Fibroblast of lung (primary cell): ENCODE measurements at regions not wholly inside any gene's neighbourhood (a gene's known extent, or its start where the extent isn't known, plus 50 kb on each side); places are given as distances from the start of the nearest gene placed in this dataset.

Experiments
- DNase-seq, 2 donors: peaks; one replicate each; pipeline versions ENCODE4 v3.0.0 to v3.0.0-alpha.2; 2010; ENCODE audit warnings: low read depth in 2 of 2
- H2AFZ ChIP-seq: 2 replicates; pipeline ENCODE4 v1.5.1; 2012; ENCODE audit warnings: low read length, control low read depth, inconsistent platforms
- H3K27ac ChIP-seq: 2 replicates; pipeline ENCODE4 v1.5.1; 2011; ENCODE audit warnings: low read length, control low read depth; ENCODE audit not compliant: insufficient read depth
- H3K27me3 ChIP-seq: 2 replicates; pipeline ENCODE4 v1.5.1; 2011; ENCODE audit warnings: mild to moderate bottlenecking, low read length; ENCODE audit not compliant: control insufficient read depth, insufficient read depth
- H3K36me3 ChIP-seq: 2 replicates; pipeline ENCODE4 v1.5.1; 2011; ENCODE audit warnings: low read length; ENCODE audit not compliant: control insufficient read depth, insufficient read depth
- H3K4me1 ChIP-seq: 2 replicates; pipeline ENCODE4 v1.5.1; 2011; ENCODE audit warnings: low read length; ENCODE audit not compliant: control insufficient read depth, insufficient read depth; ENCODE audit errors: extremely low read depth
- H3K4me2 ChIP-seq: 2 replicates; pipeline ENCODE4 v1.5.1; 2011; ENCODE audit warnings: low read length, control low read depth; ENCODE audit not compliant: insufficient read depth; ENCODE audit errors: extremely low read depth
- H3K4me3 ChIP-seq, 4 experiments: fragments of 200-600 bp in 1 of 4; sonication (generic) in 1 of 4; replicated peaks in 1 of 4; 2 replicates each; pipeline ENCODE4 v1.5.1; 2011 to 2016; ENCODE audit warnings: low read length in 4 of 4, low read depth in 3 of 4, mild to moderate bottlenecking in 3 of 4, control low read depth in 2 of 4, inconsistent platforms in 1 of 4, mixed read lengths in 1 of 4; ENCODE audit not compliant: insufficient read depth in 1 of 4; ENCODE audit errors: control extremely low read depth in 1 of 4
- H3K79me2 ChIP-seq: 2 replicates; pipeline ENCODE4 v1.5.1; 2012; ENCODE audit warnings: mild to moderate bottlenecking, low read length, inconsistent platforms; ENCODE audit not compliant: control insufficient read depth, insufficient read depth
- H3K9ac ChIP-seq: 2 replicates; pipeline ENCODE4 v1.5.1; 2011; ENCODE audit warnings: mild to moderate bottlenecking, low read length, control low read depth; ENCODE audit not compliant: insufficient read depth
- H3K9me3 ChIP-seq: 2 replicates; pipeline ENCODE4 v1.5.1; 2012; ENCODE audit warnings: low read depth, low read length; ENCODE audit not compliant: control insufficient read depth, insufficient read depth
- H4K20me1 ChIP-seq: 2 replicates; pipeline ENCODE4 v1.5.1; 2011; ENCODE audit warnings: low read length; ENCODE audit not compliant: control insufficient read depth, insufficient read depth; ENCODE audit errors: extremely low read depth
- EZH2 ChIP-seq: IDR thresholded peaks from 2 replicates; pipeline ENCODE4 v1.5.1; 2012; ENCODE audit warnings: low read length, control low read depth, mild to moderate bottlenecking; ENCODE audit errors: missing control alignments
- TF ChIP-seq, protein P1 (sequence below), 2 donors: IDR thresholded peaks in 1 of 2; conservative IDR thresholded peaks in 1 of 2; 1 replicate in 1 of 2; 2 replicates in 1 of 2; pipeline ENCODE4 v1.5.1; 2011 to 2012; ENCODE audit warnings: low read length in 2 of 2, control low read depth in 1 of 2, inconsistent platforms in 1 of 2, low read depth in 1 of 2, mild to moderate bottlenecking in 1 of 2

GRCh38 chr1:86238226-86238625, 81.7 kb upstream of the COL24A1 start:
- TF ChIP-seq EZH2 = no peak
- TF ChIP-seq, protein P1, sequence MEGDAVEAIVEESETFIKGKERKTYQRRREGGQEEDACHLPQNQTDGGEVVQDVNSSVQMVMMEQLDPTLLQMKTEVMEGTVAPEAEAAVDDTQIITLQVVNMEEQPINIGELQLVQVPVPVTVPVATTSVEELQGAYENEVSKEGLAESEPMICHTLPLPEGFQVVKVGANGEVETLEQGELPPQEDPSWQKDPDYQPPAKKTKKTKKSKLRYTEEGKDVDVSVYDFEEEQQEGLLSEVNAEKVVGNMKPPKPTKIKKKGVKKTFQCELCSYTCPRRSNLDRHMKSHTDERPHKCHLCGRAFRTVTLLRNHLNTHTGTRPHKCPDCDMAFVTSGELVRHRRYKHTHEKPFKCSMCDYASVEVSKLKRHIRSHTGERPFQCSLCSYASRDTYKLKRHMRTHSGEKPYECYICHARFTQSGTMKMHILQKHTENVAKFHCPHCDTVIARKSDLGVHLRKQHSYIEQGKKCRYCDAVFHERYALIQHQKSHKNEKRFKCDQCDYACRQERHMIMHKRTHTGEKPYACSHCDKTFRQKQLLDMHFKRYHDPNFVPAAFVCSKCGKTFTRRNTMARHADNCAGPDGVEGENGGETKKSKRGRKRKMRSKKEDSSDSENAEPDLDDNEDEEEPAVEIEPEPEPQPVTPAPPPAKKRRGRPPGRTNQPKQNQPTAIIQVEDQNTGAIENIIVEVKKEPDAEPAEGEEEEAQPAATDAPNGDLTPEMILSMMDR (conservative IDR thresholded peaks at IDR 0.05 in 1 of 2, IDR thresholded peaks at IDR 0.05 in 1 of 2; ENCODE audit: low read depth in 1 of 2, low read length in 2 of 2) = no peak
- H3K4me1 ChIP-seq = no peaks in the 10 kb centered on the region
- H3K4me2 ChIP-seq = no peak overlapping the region
- H3K79me2 ChIP-seq = no peaks in the 10 kb centered on the region
- no peak overlapping the region for H3K27ac ChIP-seq
- no peak for DNase-seq
- no peak overlapping the region for H3K9ac ChIP-seq
- no peaks in the 10 kb centered on the region for H3K9me3 ChIP-seq
- H2AFZ ChIP-seq = no peak overlapping the region
- H3K4me3 ChIP-seq = no peak overlapping the region
- H4K20me1 ChIP-seq = no peaks in the 10 kb centered on the region
- no peaks in the 10 kb centered on the region for H3K36me3 ChIP-seq
- no peaks in the 10 kb centered on the region for H3K27me3 ChIP-seq

DNA sequence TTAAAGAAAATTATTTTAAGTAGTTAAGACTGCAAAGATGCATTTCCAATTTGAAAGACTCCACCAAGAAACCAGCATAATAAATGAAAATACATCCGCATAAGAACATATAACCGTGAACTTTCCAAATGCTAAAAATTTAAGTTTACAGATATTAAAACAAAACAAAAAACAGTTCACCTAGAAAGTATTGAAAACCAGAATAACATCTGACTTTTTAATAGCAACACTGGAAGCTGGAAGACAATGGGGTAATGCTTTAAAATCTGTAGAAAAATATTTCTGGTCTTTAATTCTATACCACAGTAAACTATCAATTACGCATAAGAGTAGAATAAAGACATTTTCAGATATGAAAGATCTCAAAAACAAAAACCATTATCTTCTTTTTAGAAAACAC, 79.3 kb upstream of the COL24A1 start:
- Histone ChIP-seq H3K79me2 (no peaks in the 10 kb centered on the region), H4K20me1 (no peaks in the 10 kb centered on the region), H3K4me2 (no peak overlapping the region), H3K9me3 (no peaks in the 10 kb centered on the region), H3K4me3 (no peak overlapping the region), H3K4me1 (no peaks in the 10 kb centered on the region), H3K9ac (no peak overlapping the region), H2AFZ (no peak overlapping the region), H3K36me3 (no peaks in the 10 kb centered on the region), H3K27ac (no peak overlapping the region), H3K27me3 (no peaks in the 10 kb centered on the region)
- TF ChIP-seq EZH2 = no peak
- TF ChIP-seq, protein P1 (conservative IDR thresholded peaks at IDR 0.05 in 1 of 2, IDR thresholded peaks at IDR 0.05 in 1 of 2; ENCODE audit: low read depth in 1 of 2, low read length in 2 of 2) = no peak
- no peak for DNase-seq

GRCh38 chr1:86233403-86233802, 76.8 kb upstream of the COL24A1 start:
- Histone ChIP-seq H3K4me1 (no peaks in the 10 kb centered on the region), H3K79me2 (no peaks in the 10 kb centered on the region), H3K9me3 (no peaks in the 10 kb centered on the region), H3K36me3 (no peaks in the 10 kb centered on the region), H3K27me3 (no peaks in the 10 kb centered on the region), H3K4me3 (no peak overlapping the region), H3K4me2 (no peak overlapping the region), H3K9ac (no peak overlapping the region), H2AFZ (no peak overlapping the region), H4K20me1 (no peaks in the 10 kb centered on the region), H3K27ac (no peak overlapping the region)
- TF ChIP-seq EZH2 = no peak
- TF ChIP-seq, protein P1 (conservative IDR thresholded peaks at IDR 0.05 in 1 of 2, IDR thresholded peaks at IDR 0.05 in 1 of 2; ENCODE audit: low read depth in 1 of 2, low read length in 2 of 2) = no peak
- DNase-seq = no peak
